Type B pancreatic cell (in vitro differentiated cells): ENCODE measurements at regions not wholly inside any gene's neighbourhood (a gene's known extent, or its start where the extent isn't known, plus 50 kb on each side); places are given as distances from the start of the nearest gene placed in this dataset.

Experiments used
- DNase-seq: peaks from one replicate; pipeline ENCODE4 v3.0.0; 2021; ENCODE audit warnings: mixed read lengths; ENCODE audit not compliant: unreplicated experiment; ENCODE audit errors: extremely low spot score
- H3K27ac Mint-ChIP-seq: 2 replicates; pipeline ENCODE4 v1.8.0; 2021; ENCODE audit warnings: mild to moderate bottlenecking, mixed read lengths
- H3K27me3 Mint-ChIP-seq: 2 replicates; pipeline ENCODE4 v1.8.0; 2021; ENCODE audit warnings: mixed read lengths
- H3K36me3 Mint-ChIP-seq: 2 replicates; pipeline ENCODE4 v1.8.0; 2021; ENCODE audit warnings: mixed read lengths
- H3K4me1 Mint-ChIP-seq: one replicate; pipeline ENCODE4 v1.8.0; 2021; ENCODE audit warnings: mixed read lengths; ENCODE audit not compliant: unreplicated experiment
- H3K4me3 Mint-ChIP-seq: 2 replicates; pipeline ENCODE4 v1.8.0; 2021; ENCODE audit warnings: mild to moderate bottlenecking, mixed read lengths
- H3K9me3 Mint-ChIP-seq: 2 replicates; pipeline ENCODE4 v1.8.0; 2021; ENCODE audit warnings: mixed read lengths
- CTCF ChIP-seq: fragments of 200-600 bp; sonication (generic); conservative IDR thresholded peaks from 2 replicates; pipeline ENCODE4 v1.5.0; 2021; ENCODE audit warnings: antibody characterized with exemption, mild to moderate bottlenecking

DNA sequence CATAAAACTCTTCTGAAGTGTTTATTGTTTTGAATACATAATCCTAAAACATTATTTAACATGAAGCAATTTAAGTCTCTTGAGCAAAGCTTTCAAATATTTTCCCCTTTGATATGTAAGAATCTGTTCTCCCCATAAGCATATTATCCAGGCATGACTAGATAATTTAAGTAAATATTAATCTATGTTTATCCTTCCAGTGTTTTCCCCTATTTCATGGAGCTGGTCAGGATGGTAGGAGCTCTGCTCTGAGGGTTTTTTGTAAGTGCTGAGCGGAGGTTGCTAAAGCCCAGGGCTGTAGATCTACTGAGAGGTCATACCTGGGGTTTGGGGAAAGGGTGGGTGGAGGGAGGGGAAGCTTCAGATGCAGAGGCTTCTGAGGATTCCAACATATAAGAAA lies 258.9 kb upstream of the SFRP2 start:
- H3K4me1 Mint-ChIP-seq, result no peaks in the 10 kb centered on the region
- H3K4me3 Mint-ChIP-seq, result no peak overlapping the region
- peaks cover 4% of the 10 kb centered on the region for H3K36me3 Mint-ChIP-seq
- H3K9me3 Mint-ChIP-seq, result peaks cover 4% of the 10 kb centered on the region
- no peak overlapping the region for H3K27ac Mint-ChIP-seq
- H3K27me3 Mint-ChIP-seq, result peaks cover 10% of the 10 kb centered on the region
- TF ChIP-seq CTCF, result no peak
- no peak for DNase-seq

DNA sequence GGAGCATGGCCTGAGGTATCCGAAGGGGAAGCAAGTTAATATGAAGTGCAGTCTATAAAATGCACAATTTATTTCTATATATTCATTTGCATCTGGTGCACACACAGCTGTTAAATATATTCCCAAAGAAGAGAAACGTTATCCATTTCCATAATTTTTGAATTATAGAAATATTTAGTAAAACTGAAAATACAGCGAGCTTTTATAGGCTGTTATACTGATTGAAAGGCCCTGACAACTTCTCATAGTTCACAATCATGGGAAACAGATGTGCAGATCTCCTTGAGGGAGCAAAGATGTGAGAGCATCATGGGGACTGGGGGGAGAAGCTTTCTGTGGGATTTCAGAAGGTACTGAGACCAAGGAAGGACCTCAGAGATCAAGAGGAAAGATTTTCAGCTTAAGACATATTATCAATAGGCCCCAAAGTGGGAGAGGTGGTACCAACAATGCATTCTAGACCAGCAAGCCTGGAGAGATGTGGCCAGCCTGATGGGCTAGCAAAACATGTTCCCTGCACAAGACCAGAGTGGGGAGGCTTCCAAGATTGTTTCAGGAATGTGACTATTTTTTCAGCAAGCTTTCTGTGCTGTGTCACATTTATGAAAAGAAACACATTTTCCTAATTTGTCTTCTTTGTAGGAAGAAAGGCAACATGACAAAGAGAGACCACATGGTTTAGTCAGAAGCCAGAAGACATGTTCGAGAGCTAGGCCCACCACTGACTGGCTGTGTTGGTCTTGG lies 256.0 kb upstream of the SFRP2 start:
- Mint-ChIP-seq H3K27me3 (peaks cover 15% of the 10 kb centered on the region), H3K36me3 (peaks cover 2% of the 10 kb centered on the region), H3K4me1 (peaks cover 5% of the 10 kb centered on the region), H3K27ac (no peak overlapping the region), H3K9me3 (no peaks in the 10 kb centered on the region), H3K4me3 (no peak overlapping the region)
- no peak for TF ChIP-seq CTCF
- no peak for DNase-seq

- Mint-ChIP-seq H3K4me1 (peaks cover 5% of the 10 kb centered on the region), H3K4me3 (no peak overlapping the region), H3K36me3 (no peaks in the 10 kb centered on the region), H3K27me3 (peaks cover 13% of the 10 kb centered on the region), H3K27ac (no peak overlapping the region), H3K9me3 (no peaks in the 10 kb centered on the region)
- no peak for DNase-seq
- no peak for TF ChIP-seq CTCF
Measured at GRCh38 chr4:154044108-154044531, 255.2 kb upstream of the SFRP2 start.

DNA sequence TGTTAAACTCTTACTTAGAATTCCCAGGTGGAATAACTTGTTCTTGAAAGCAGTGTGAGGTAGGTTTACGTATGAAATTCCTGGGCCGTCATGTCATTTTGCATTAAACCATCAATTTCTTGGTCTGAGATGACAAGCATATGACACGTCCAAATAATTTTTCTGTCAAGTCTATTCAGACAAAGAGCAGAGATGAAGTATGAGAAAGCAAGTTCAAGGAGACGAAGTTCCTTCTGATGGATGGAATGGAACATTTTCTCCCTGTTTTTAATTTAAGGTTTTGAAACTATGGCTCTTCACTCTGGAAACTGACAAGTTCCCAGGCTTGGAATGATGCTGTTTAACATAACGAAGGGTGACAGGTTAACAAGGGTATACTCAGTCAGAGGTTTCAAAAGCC lies 252.8 kb upstream of the SFRP2 start:
- Mint-ChIP-seq H3K4me3 (no peak overlapping the region), H3K4me1 (peaks cover 5% of the 10 kb centered on the region), H3K27me3 (peaks cover 13% of the 10 kb centered on the region), H3K9me3 (no peaks in the 10 kb centered on the region), H3K36me3 (no peaks in the 10 kb centered on the region), H3K27ac (no peak overlapping the region)
- TF ChIP-seq CTCF, result no peak
- DNase-seq, result no peak

- peaks cover 18% of the 10 kb centered on the region for H3K27me3 Mint-ChIP-seq
- no peak overlapping the region for H3K27ac Mint-ChIP-seq
- TF ChIP-seq CTCF, result no peak
- DNase-seq, result no peak
- peaks cover 5% of the 10 kb centered on the region for H3K4me1 Mint-ChIP-seq
- no peaks in the 10 kb centered on the region for H3K9me3 Mint-ChIP-seq
- H3K36me3 Mint-ChIP-seq, result no peaks in the 10 kb centered on the region
- no peak overlapping the region for H3K4me3 Mint-ChIP-seq
Measured at GRCh38 chr4:154039435-154040343, 250.8 kb upstream of the SFRP2 start.
